HG03159 (cell line): ENCODE measurements at regions not wholly inside any gene's neighbourhood (a gene's known extent, or its start where the extent isn't known, plus 50 kb on each side); places are given as distances from the start of the nearest gene placed in this dataset.

Experiments used
- ATAC-seq: cut with Tn5 transposase; IDR thresholded peaks from one replicate; pipeline ENCODE4 v1.9.1; 2021; ENCODE audit warnings: mild to moderate bottlenecking, moderate library complexity; ENCODE audit not compliant: unreplicated experiment

GRCh38 chr13:23980160-23980551 lies 82.9 kb upstream of the C1QTNF9B start:
- peak; percentile 91 for ATAC-seq

GRCh38 chr13:23983671-23984070 lies 86.4 kb upstream of the C1QTNF9B start:
- no peak for ATAC-seq

DNA sequence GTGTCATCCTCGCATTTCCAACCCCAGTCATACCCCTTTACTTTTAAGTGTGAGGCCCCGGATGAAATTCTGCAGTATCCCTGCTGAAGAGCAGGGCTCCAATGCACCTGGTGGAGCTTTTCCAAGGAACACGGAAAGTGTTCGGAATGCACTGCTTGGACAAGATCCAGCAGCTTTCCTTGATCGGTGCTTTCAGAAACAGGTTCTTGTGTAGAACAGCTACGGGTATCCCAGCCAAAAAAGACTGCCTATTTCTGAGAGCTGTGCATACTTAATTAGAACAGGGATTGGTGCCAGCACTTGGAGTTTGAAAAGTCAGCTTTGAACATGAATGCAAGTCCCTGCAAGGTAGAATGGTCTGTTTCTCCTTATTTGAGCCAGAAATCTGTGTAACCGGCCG lies 87.2 kb upstream of the C1QTNF9B start:
- ATAC-seq = no peak

GRCh38 chr13:23985060-23985459 lies 87.8 kb upstream of the C1QTNF9B start:
- no peak for ATAC-seq

- no peak for ATAC-seq
These were observed 88.5 kb upstream of the C1QTNF9B start for GRCh38 chr13:23985839-23986238.

DNA sequence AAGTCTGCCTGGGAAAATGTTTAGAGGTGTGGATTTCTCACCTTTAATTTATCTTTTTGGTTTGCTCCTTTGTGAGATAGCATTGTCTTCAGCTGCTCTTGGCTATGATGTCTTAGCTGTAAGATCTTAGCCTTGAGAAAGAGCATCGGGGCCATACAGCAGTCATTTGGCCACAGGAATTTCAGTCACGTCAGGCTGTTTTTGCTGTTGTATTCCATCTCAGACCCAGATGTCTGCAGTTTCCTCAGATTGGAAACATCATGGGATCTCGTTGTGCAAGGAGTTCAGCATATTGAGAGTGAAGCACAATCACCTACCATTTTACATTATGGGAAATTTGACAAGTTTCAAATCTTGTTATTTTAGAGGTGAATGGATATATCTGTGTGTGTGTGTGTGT lies 89.3 kb upstream of the C1QTNF9B start:
- ATAC-seq = no peak

DNA sequence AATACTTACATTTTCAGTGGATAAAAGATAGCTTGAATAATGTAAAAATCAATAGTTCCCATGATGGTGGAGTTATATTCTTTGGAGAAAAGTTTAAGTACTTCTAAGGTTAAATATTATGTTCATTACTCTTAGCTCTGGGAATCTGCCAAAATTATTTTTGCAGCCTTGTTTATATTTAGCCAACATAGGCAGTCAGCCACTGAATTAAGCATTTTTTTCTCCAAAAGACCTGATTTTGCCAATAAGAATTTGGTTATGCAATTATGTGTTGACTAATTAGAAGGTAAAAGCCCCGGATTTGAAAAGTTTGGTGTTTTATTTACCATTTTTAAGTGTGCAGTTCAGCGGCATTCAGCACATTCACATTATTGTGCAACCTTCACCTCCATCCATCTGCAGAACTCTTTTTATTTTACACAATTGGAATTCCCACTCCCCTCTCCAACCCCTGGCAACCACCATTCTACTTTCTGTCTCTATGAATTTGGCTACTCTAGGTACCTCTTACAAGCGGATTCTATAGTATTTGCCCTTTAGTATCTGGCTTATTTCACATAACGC lies 90.1 kb upstream of the C1QTNF9B start:
- no peak for ATAC-seq

GRCh38 chr13:23988546-23989122 lies 91.3 kb upstream of the C1QTNF9B start:
- ATAC-seq = no peak

GRCh38 chr13:23990455-23990854 lies 93.2 kb upstream of the C1QTNF9B start:
- ATAC-seq = no peak

- ATAC-seq = no peak
These were observed 93.8 kb upstream of the C1QTNF9B start for GRCh38 chr13:23991119-23991518.

GRCh38 chr13:23992781-23993679 lies 95.7 kb upstream of the C1QTNF9B start:
- ATAC-seq = no peak

DNA sequence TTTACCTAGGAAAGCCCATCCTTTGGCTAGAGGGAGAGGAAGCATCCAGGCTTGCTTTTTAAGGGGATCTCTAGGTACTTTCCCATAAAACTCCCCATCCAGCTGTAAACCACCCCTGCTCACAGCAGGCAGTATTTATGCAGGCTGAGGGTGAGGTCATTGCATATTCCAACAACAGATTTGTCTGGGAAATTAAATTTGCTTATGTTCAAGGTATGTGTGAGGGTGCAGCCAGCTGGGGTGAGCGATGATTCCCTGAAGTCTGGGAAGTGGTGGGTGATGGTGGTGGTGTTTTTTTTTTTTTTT lies 96.3 kb upstream of the C1QTNF9B start:
- no peak for ATAC-seq

DNA sequence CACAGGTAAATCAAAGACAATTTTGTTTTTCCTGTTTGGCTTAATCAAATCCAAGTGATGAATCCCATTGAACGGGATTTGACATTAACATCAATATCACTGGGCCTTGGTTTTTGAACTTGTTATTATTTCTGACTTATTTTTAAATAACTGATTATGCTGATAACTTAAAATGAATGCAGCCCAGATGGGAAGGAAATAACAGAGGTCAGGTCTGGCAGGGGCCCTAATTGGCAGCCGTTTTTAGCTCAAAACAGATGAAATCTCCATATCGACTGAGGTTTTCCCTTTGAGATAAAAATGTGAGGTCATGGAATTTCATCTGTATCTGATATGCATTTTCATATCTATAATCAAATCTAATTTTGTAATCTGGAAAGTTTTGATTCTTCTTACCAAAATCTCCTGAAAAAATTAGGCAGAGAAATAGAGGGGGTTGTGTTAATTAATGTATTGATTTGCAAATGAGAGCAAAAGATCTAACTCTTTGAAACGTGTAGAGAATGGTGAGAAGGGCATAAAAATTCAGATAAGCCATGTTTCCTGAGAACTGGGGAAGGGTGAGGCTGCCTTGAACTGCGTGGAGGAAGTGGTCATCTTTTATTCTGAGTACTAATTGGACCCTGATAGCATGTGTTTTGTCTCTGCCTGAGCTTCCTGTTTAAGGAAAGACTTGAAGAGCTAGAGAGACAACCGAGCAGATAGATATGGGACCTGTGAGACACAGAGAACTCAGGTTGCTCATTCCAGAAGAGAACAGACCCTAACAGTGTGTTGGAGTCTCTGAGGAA lies 98.2 kb upstream of the C1QTNF9B start:
- no peak for ATAC-seq

GRCh38 chr13:23996456-23996855 lies 99.2 kb upstream of the C1QTNF9B start:
- ATAC-seq = no peak

GRCh38 chr13:23999424-23999823 lies 102.1 kb upstream of the C1QTNF9B start:
- ATAC-seq = no peak

DNA sequence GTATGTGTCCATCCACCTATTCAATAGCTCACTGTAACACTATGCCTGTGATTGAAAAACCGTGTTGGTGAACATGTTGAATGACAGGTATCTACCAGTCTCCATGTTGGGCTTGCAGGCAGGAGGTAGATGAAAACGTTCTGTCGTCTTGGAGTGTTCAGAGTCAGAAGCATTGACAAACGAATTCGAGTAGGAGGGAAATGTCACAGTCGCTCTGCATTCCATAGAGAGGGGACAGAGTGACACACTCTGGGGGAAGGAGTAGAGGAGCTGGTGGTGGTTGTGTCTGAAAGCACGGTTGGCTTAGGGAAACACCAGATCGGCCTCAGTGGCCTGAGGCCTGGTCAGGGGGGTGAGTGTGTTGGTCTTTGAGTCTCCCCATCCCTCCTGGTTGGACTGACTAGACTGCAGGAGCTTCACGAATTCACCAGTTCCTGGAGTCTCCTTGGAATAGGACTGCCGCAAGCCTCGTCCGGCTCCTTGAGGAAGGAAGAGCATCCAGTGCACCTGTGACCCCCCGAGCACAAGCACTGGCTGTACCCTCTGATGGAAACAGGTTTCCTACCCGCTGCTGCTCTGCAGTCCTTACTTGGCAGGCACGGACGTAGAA lies 105.0 kb upstream of the C1QTNF9B start:
- ATAC-seq = no peak

DNA sequence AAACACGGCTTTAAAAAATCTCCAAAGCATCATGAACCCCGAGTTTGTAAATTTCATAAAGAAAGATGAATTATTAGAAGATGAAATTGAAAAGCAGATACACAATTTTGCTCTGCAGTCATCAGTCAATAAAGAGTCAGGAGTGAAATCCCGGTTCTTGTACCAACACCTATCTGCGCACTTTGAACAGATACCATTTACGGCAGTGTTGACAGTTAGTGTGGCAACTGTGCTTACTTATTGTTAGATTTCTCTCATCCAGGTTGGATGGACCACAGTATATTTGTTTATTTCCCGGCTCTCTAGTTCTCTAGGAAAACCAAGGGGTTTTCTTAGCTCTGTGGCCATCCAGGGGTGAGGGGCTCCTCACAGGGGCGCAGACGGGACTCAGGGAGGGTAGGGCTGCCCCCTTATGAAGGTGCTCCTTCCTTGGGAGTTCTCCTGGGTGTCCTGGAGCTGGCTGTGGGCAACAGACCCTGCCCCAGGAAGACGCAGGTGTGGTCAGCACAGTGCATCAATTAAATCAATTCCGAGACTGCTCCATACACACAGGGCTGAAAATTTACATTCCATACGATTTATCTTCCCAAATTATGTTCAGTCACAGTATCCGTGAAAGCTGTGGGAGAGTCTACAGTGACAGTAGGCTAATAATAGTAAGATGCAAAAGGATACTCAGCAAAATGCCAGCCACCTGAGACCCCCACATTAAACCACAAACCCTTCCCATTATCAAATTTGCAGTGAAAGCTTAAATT lies 107.0 kb upstream of the C1QTNF9B start:
- ATAC-seq = no peak

- no peak for ATAC-seq
These were observed 107.7 kb upstream of the C1QTNF9B start for GRCh38 chr13:24004971-24005370.

GRCh38 chr13:24005755-24006281 lies 108.5 kb upstream of the C1QTNF9B start:
- no peak for ATAC-seq
